Nephron progenitor cell (in vitro differentiated cells): ENCODE measurements at regions not wholly inside any gene's neighbourhood (a gene's known extent, or its start where the extent isn't known, plus 50 kb on each side); places are given as distances from the start of the nearest gene placed in this dataset.

Experiments
- DNase-seq: peaks from one replicate; pipeline ENCODE4 v3.0.0; 2021
- H3K27ac Mint-ChIP-seq: 2 replicates; pipeline ENCODE4 v1.8.0; 2021; ENCODE audit warnings: mild to moderate bottlenecking, moderate library complexity, mixed read lengths
- H3K27me3 Mint-ChIP-seq: 2 replicates; pipeline ENCODE4 v1.8.0; 2021; ENCODE audit warnings: mild to moderate bottlenecking, low read depth, mixed read lengths; ENCODE audit not compliant: poor library complexity
- H3K36me3 Mint-ChIP-seq: 2 replicates; pipeline ENCODE4 v1.8.0; 2021; ENCODE audit warnings: low read depth, mixed read lengths
- H3K4me1 Mint-ChIP-seq: 2 replicates; pipeline ENCODE4 v1.8.0; 2021; ENCODE audit warnings: mixed read lengths
- H3K4me3 Mint-ChIP-seq: 2 replicates; pipeline ENCODE4 v1.8.0; 2021; ENCODE audit warnings: mild to moderate bottlenecking, moderate library complexity, mixed read lengths
- H3K9me3 Mint-ChIP-seq: 2 replicates; pipeline ENCODE4 v1.8.0; 2021; ENCODE audit warnings: mild to moderate bottlenecking, moderate library complexity, mixed read lengths
- CTCF ChIP-seq: fragments of 200-600 bp; sonication (generic); IDR thresholded peaks from 2 replicates; pipeline ENCODE4 v1.5.0; 2021; ENCODE audit warnings: antibody characterized with exemption

GRCh38 chr14:36059531-36059930 is 117.0 kb downstream of the PTCSC3 start:
- peaks cover 32% of the 10 kb centered on the region for H3K27me3 Mint-ChIP-seq
- TF ChIP-seq CTCF, result no peak
- H3K4me1 Mint-ChIP-seq, result no peaks in the 10 kb centered on the region
- no peak for DNase-seq
- H3K27ac Mint-ChIP-seq, result no peak overlapping the region
- no peaks in the 10 kb centered on the region for H3K36me3 Mint-ChIP-seq
- H3K4me3 Mint-ChIP-seq, result no peak overlapping the region
- no peaks in the 10 kb centered on the region for H3K9me3 Mint-ChIP-seq

DNA sequence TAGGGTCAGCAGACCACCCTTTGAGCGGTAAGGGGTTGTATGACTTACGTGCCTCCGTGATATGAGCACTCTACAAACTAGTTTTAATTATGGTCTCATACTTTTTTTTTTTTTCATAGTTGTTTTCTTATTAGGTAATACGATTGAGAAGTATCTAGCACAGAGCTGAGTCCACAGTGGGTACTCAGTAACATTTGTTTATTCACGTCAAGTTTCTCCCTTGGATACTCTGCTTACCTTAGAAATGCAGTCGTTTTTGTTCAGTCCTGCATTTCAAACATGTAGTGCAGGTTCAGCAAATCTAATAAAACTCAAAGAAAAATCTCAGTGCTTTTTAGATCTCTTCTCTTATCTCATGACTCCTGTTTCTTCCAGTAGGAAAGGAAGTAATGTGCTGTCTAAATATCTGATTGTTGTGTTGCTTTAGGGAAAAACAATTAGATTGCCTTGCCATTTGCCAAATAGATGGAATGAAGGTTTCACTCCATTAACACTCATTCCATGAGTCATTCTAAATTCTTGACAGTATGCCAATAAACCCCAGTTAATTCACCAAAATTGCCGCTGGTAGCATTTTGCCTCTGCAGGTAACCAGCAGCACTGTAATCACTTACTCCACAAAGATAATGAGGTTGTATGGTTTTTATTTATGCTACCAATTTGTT is 118.9 kb downstream of the PTCSC3 start:
- Mint-ChIP-seq H3K9me3 (no peaks in the 10 kb centered on the region), H3K4me1 (no peaks in the 10 kb centered on the region), H3K27me3 (peaks cover 33% of the 10 kb centered on the region), H3K4me3 (no peak overlapping the region), H3K27ac (no peak overlapping the region), H3K36me3 (no peaks in the 10 kb centered on the region)
- no peak for TF ChIP-seq CTCF
- no peak for DNase-seq

GRCh38 chr14:36056845-36057244 is 119.7 kb downstream of the PTCSC3 start:
- Mint-ChIP-seq H3K27me3 (peaks cover 30% of the 10 kb centered on the region), H3K9me3 (no peaks in the 10 kb centered on the region), H3K4me1 (no peaks in the 10 kb centered on the region), H3K4me3 (no peak overlapping the region), H3K27ac (no peak overlapping the region), H3K36me3 (no peaks in the 10 kb centered on the region)
- no peak for DNase-seq
- TF ChIP-seq CTCF, result no peak

DNA sequence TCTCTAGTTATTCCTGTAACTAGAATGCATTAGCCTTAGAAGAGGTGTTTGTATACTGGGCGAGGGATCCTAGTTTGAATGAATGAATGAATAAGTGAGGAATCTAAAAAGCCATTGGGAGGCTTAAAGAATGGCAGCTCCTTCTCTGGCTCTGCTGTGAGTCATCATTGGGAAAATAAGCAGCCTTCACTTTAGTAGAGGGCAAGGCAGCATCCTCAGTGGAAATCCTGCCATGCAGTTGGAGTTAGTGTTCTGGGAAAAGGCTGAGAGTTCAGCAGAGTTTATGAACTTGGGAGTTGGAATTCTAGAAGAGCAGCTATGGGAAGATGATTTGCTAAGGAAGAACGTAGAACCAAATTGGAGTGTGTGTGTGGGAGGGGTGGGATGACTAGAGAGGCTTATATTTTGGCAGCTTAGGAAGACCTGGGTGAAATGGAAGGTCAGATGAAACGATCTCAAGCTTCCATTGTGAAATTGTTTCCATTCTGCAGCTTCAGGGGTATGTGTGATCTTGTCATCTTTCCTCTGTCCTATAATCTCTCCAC is 120.8 kb downstream of the PTCSC3 start:
- no peak overlapping the region for H3K4me3 Mint-ChIP-seq
- peaks cover 23% of the 10 kb centered on the region for H3K27me3 Mint-ChIP-seq
- no peak for TF ChIP-seq CTCF
- H3K4me1 Mint-ChIP-seq, result no peaks in the 10 kb centered on the region
- no peaks in the 10 kb centered on the region for H3K36me3 Mint-ChIP-seq
- H3K27ac Mint-ChIP-seq, result no peak overlapping the region
- H3K9me3 Mint-ChIP-seq, result no peaks in the 10 kb centered on the region
- no peak for DNase-seq

DNA sequence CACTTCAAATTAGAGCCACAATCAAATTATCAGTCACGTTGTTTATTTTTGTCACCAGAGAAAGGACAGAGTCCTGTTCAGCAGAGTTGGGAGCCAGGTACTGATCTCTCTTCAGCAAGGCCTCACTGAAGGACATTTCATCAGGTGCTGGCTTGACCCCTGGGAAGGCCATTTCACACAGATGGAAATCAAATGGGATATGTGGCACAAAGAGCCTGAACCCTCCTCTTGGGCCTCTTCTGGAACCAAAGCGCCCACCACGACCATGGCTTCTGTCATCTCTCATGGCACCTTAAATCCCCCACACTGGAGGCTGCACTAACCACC is 121.5 kb downstream of the PTCSC3 start:
- Mint-ChIP-seq H3K9me3 (no peaks in the 10 kb centered on the region), H3K27ac (no peak overlapping the region), H3K4me1 (no peaks in the 10 kb centered on the region), H3K36me3 (no peaks in the 10 kb centered on the region), H3K27me3 (peaks cover 25% of the 10 kb centered on the region), H3K4me3 (no peak overlapping the region)
- TF ChIP-seq CTCF, result no peak
- DNase-seq, result no peak

GRCh38 chr14:36054353-36055051 is 122.0 kb downstream of the PTCSC3 start:
- H3K27ac Mint-ChIP-seq, result no peak overlapping the region
- H3K4me3 Mint-ChIP-seq, result no peak overlapping the region
- H3K36me3 Mint-ChIP-seq, result no peaks in the 10 kb centered on the region
- H3K4me1 Mint-ChIP-seq, result no peaks in the 10 kb centered on the region
- TF ChIP-seq CTCF, result no peak
- DNase-seq, result no peak
- H3K9me3 Mint-ChIP-seq, result no peaks in the 10 kb centered on the region
- H3K27me3 Mint-ChIP-seq, result peaks cover 26% of the 10 kb centered on the region
